ENCODE measurements at regions not wholly inside any gene's neighbourhood (a gene's known extent, or its start where the extent isn't known, plus 50 kb on each side); places are given as distances from the start of the nearest gene placed in this dataset.
A peak's percentile ranks its signal among the peaks of the same experiment; 100 is the strongest.
"Not testable (repeated sequence)": the region's sequence is repeated elsewhere in the genome, so short reads cannot be mapped to it uniquely, and the experiment has no call there.

DNA sequence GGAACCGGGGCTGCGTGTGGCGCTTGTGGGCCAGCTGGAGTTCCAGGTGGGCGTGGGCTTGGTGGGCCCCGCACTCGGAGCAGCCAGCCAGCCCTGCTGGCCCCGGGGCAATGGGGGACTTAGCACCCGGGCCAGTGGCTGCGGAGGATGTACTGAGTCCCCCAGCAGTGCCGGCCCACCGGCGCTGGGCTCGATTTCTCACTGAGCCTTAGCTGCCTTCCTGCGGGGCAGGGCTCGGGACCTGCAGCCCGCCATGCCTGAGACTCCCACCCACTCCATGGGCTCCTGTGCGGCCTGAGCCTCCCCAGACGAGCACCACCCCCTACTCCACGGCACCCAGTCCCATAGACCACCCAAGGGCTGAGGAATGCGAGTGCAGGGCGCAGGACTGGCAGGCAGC lies 963.6 kb upstream of the PCDH20 start:
- H3K4me3 ChIP-seq (ENCODE audit: low read length); H3K27me3 ChIP-seq (ENCODE audit: control insufficient read depth, insufficient read depth, low read length); H3K9me3 ChIP-seq (replicated peaks; ENCODE audit: control insufficient read depth, low read depth, low read length); H3K36me3 ChIP-seq (ENCODE audit: control insufficient read depth, insufficient read depth, low read length); DNase-seq; H3K27ac ChIP-seq (ENCODE audit: low read length); H3K4me1 ChIP-seq (ENCODE audit: control insufficient read depth, insufficient read depth, low read length): not testable (repeated sequence)
- WGBS (ENCODE audit: insufficient coverage) = 94% methylated on average over 19 of the region's 21 CpGs

DNA sequence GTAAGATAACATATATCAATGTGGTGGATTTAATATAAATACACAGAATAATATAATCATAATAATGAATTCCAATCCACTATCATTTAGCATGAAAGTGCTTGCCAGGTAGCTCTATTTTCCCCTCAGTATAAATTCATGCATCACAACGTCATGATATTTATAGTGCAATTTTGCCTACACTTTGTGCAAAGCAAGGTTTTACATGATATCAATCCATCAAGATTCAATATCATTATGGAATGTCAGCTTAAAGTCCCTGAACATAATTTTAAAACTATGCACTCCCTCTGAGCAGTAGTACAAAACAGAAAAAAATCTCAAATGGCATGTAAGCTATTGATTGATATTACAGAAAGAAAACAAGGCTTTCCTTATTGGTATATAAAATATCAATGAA lies 962.2 kb upstream of the PCDH20 start:
- no peak for DNase-seq
- no CpG with 5 or more reads among the region's 1 CpG for WGBS (ENCODE audit: insufficient coverage)
- Histone ChIP-seq H3K9me3 (replicated peaks; ENCODE audit: control insufficient read depth, low read depth, low read length) (no peaks in the 10 kb centered on the region), H3K27me3 (ENCODE audit: control insufficient read depth, insufficient read depth, low read length) (no peaks in the 10 kb centered on the region), H3K4me1 (ENCODE audit: control insufficient read depth, insufficient read depth, low read length) (no peaks in the 10 kb centered on the region), H3K4me3 (ENCODE audit: low read length) (no peak overlapping the region), H3K27ac (ENCODE audit: low read length) (no peak overlapping the region), H3K36me3 (ENCODE audit: control insufficient read depth, insufficient read depth, low read length) (no peaks in the 10 kb centered on the region)

DNA sequence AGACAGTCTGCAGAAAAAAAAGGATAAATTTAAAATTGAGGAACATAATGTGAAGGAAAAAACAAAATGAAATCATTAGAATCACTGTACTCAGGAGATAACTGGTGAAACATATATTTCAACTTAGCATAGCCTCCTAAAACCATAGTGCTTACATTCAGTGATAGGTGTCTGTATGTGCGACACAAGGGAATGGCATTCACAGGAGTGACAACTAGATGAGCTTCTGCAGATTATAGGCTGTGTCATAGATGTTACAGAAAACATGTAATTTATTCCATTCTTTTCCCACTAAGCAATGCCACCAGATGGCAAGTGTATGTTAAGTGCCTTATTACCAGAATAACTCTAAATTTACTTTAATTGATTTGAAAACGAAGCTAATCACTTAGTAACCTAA lies 960.0 kb upstream of the PCDH20 start:
- Histone ChIP-seq H3K27me3 (ENCODE audit: control insufficient read depth, insufficient read depth, low read length) (no peaks in the 10 kb centered on the region), H3K27ac (ENCODE audit: low read length) (no peak overlapping the region), H3K4me3 (ENCODE audit: low read length) (no peak overlapping the region), H3K9me3 (replicated peaks; ENCODE audit: control insufficient read depth, low read depth, low read length) (no peaks in the 10 kb centered on the region), H3K4me1 (ENCODE audit: control insufficient read depth, insufficient read depth, low read length) (no peaks in the 10 kb centered on the region), H3K36me3 (ENCODE audit: control insufficient read depth, insufficient read depth, low read length) (no peaks in the 10 kb centered on the region)
- no CpG with 5 or more reads among the region's 2 CpGs for WGBS (ENCODE audit: insufficient coverage)
- DNase-seq = no peak

DNA sequence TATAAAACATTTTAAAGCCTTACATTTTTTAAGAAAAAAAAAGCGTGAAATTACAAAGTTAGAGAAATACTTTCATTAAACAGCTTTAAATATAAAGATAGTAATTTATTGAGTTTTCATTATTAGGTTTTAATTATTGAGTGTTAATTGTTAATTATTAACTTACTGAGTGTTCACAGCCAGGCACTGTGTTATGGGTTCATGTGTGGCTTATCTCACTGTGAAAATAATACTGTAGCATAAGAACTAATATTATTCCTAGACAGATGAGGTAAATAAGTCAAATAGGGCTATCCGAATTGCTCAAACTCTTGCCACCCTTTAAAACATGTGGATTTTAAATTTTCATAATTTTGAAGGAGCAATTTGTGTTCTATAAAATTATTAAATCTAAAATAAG lies 956.1 kb upstream of the PCDH20 start:
- H3K4me3 ChIP-seq (ENCODE audit: low read length) = no peak overlapping the region
- DNase-seq = no peak
- no peak overlapping the region for H3K27ac ChIP-seq (ENCODE audit: low read length)
- H3K36me3 ChIP-seq (ENCODE audit: control insufficient read depth, insufficient read depth, low read length) = no peaks in the 10 kb centered on the region
- no CpG with 5 or more reads among the region's 2 CpGs for WGBS (ENCODE audit: insufficient coverage)
- no peaks in the 10 kb centered on the region for H3K27me3 ChIP-seq (ENCODE audit: control insufficient read depth, insufficient read depth, low read length)
- no peaks in the 10 kb centered on the region for H3K9me3 ChIP-seq (replicated peaks; ENCODE audit: control insufficient read depth, low read depth, low read length)
- H3K4me1 ChIP-seq (ENCODE audit: control insufficient read depth, insufficient read depth, low read length) = no peaks in the 10 kb centered on the region

DNA sequence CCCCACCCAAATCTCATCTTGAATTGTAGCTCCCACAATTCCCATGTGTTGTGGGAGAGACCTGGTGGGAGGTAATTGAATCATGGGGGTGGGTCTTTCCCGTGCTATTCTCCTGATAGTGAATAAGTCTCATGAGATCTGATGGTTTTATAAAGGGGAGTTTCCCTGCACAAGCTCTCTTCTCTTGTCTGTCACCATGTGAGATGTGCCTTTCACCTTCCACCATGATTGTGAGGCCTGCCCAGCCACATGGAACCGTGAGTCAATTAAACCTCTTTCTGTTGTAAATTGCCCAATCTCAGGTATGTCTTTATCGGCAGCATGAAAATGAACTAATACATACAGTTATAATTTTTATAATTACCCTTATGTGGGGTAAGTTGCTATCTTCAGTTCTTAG lies 952.3 kb upstream of the PCDH20 start:
- no CpG with 5 or more reads among the region's 3 CpGs for WGBS (ENCODE audit: insufficient coverage)
- not testable (repeated sequence) for H3K27me3 ChIP-seq (ENCODE audit: control insufficient read depth, insufficient read depth, low read length); H3K27ac ChIP-seq (ENCODE audit: low read length); H3K4me3 ChIP-seq (ENCODE audit: low read length); H3K4me1 ChIP-seq (ENCODE audit: control insufficient read depth, insufficient read depth, low read length); DNase-seq; H3K36me3 ChIP-seq (ENCODE audit: control insufficient read depth, insufficient read depth, low read length); H3K9me3 ChIP-seq (replicated peaks; ENCODE audit: control insufficient read depth, low read depth, low read length)

DNA sequence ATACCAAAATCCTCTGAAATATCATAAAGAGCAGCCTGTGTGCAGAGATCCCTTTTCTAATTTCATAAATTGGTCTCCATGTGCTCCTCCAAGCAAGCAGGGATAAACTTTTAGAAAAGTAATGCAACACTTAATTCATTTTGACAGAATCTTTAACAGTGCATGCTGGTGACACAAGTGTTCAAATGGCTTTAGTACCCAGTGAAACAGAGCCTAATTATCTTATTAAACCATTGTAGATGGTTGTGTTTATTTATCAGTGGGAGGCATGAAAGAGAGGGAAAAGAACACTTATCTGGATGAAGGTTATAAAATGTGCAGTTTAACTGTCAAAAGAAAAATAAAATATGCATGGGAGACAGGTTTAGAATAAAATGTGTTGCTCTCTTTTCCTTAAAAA lies 945.0 kb upstream of the PCDH20 start:
- Histone ChIP-seq H3K36me3 (ENCODE audit: control insufficient read depth, insufficient read depth, low read length) (no peaks in the 10 kb centered on the region), H3K4me1 (ENCODE audit: control insufficient read depth, insufficient read depth, low read length) (no peaks in the 10 kb centered on the region), H3K9me3 (replicated peaks; ENCODE audit: control insufficient read depth, low read depth, low read length) (peaks cover 2% of the 10 kb centered on the region), H3K27ac (ENCODE audit: low read length) (no peak overlapping the region), H3K27me3 (ENCODE audit: control insufficient read depth, insufficient read depth, low read length) (no peaks in the 10 kb centered on the region), H3K4me3 (ENCODE audit: low read length) (no peak overlapping the region)
- DNase-seq = no peak

DNA sequence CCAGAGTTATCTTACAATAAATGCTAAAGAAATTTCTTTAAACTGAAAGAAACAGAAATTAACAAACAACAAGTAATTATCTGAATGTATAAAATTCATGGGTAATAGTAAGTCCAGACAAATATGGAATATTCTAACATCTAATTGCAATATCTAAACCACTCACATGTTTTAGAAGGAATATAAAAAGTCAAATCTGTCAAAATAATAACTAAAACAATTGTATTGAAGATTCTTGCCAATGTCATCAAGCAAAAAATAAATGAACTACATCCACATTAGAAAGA lies 942.9 kb upstream of the PCDH20 start:
- no peaks in the 10 kb centered on the region for H3K36me3 ChIP-seq (ENCODE audit: control insufficient read depth, insufficient read depth, low read length)

DNA sequence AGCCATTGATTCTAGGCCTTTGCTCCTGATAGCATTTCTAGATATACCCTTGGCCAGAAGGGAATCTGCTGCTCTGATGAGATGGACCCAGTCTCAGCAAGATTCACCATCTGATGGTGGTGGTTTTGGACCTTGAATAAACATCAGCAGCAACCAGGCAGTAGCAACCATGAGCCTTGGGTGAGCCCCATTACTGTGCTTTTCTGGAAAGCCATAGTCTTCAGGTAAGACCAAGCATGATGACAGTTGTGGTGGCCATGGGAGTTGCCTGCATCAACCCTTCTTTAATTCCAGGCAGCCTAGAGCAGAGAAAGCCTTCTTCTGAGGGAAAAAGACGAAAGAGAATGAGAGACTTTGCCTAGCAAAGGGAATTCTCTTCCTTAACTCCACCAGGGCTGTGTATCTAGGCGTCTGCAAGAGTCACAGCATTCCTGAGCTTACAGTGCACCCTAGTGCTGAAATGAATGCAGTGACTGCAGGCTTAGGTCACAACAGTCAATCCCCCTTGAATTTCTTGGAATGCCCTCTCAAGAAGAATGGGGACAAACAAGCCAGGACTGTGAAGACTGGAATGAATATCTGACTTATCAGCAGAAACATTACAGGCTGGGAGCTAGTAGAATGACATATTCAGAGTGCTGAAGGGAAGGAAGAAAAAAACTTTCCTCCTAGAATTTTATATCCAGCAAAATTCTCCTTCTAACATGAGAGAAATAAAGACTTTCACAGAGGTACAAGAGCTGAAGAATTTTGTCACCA lies 942.4 kb upstream of the PCDH20 start:
- no peaks in the 10 kb centered on the region for H3K36me3 ChIP-seq (ENCODE audit: control insufficient read depth, insufficient read depth, low read length)
- DNase-seq = peak; percentile 33
- no peaks in the 10 kb centered on the region for H3K27me3 ChIP-seq (ENCODE audit: control insufficient read depth, insufficient read depth, low read length)
- H3K9me3 ChIP-seq (replicated peaks; ENCODE audit: control insufficient read depth, low read depth, low read length) = peaks cover 2% of the 10 kb centered on the region
- H3K4me3 ChIP-seq (ENCODE audit: low read length) = no peak overlapping the region
- WGBS (ENCODE audit: insufficient coverage) = 17% methylated on average over 1 of the region's 2 CpGs
- no peak overlapping the region for H3K27ac ChIP-seq (ENCODE audit: low read length)
- no peaks in the 10 kb centered on the region for H3K4me1 ChIP-seq (ENCODE audit: control insufficient read depth, insufficient read depth, low read length)

More for the DNA sequence above, 942.9 kb upstream of the PCDH20 start:
- DNase-seq = no peak
- Histone ChIP-seq H3K4me1 (ENCODE audit: control insufficient read depth, insufficient read depth, low read length) (no peaks in the 10 kb centered on the region), H3K27ac (ENCODE audit: low read length) (no peak overlapping the region), H3K27me3 (ENCODE audit: control insufficient read depth, insufficient read depth, low read length) (no peaks in the 10 kb centered on the region), H3K4me3 (ENCODE audit: low read length) (no peak overlapping the region), H3K9me3 (replicated peaks; ENCODE audit: control insufficient read depth, low read depth, low read length) (peaks cover 2% of the 10 kb centered on the region)

DNA sequence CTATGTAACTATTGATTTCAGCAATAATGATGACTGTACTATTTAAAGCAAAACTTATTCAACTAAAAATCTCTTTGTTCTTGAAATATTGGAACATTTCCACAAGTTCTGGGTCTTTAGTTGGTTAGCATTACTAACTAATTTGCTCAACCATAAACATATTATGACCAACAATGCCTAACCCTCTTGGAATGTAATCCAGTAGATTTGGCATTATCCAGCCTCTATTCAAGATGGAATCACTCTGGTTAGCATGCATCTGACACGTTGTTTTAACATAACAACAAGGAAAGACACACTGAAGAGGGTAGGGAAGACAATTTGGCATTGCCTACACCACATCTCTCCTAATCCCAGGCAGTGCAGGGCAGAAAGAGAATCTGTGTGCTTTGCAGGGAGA lies 941.3 kb upstream of the PCDH20 start:
- Histone ChIP-seq H3K4me1 (ENCODE audit: control insufficient read depth, insufficient read depth, low read length) (no peaks in the 10 kb centered on the region), H3K36me3 (ENCODE audit: control insufficient read depth, insufficient read depth, low read length) (no peaks in the 10 kb centered on the region), H3K9me3 (replicated peaks; ENCODE audit: control insufficient read depth, low read depth, low read length) (peaks cover 2% of the 10 kb centered on the region), H3K27ac (ENCODE audit: low read length) (no peak overlapping the region), H3K27me3 (ENCODE audit: control insufficient read depth, insufficient read depth, low read length) (no peaks in the 10 kb centered on the region), H3K4me3 (ENCODE audit: low read length) (no peak overlapping the region)
- WGBS (ENCODE audit: insufficient coverage) = no CpG with 5 or more reads among the region's 1 CpG
- DNase-seq = no peak

DNA sequence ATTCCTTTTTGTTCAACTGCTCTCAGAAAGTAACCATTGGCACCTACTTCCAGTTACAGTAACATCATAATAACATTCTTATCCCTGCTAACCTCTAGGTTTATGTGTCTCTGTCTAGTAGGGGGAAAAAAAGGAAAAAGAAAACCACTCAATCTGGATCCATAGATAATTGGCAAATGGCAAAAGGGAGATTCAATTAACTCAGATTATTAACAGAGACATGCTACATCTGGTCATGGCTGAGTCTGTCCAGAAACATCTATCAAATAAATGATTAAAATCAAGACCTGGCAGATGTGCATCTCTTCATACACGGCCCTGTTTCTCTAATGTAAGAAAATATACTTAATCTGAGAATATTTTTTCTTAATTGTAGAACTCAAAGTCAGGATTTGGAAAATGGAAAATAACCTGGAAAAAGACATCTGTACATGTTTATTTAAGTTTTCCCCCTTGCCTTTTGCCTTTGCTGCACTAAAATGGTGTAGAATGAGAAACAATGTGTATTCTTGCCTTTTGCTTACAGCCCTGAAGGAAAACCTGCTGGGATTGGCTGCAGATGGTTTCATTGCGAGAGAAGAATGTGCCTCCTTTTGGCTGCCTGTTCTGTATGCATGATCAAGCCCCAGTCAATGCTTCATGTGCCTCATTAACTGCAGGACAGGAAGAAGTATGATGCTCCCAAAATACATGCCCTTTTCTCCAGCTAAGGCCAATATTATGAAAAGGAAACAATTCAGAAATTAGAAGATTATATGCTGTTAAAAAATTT lies 921.6 kb upstream of the PCDH20 start:
- WGBS (ENCODE audit: insufficient coverage) = no CpG with 5 or more reads among the region's 2 CpGs
- H3K4me3 ChIP-seq (ENCODE audit: low read length) = no peak overlapping the region
- DNase-seq = no peak
- H3K27ac ChIP-seq (ENCODE audit: low read length) = no peak overlapping the region
- H3K27me3 ChIP-seq (ENCODE audit: control insufficient read depth, insufficient read depth, low read length) = no peaks in the 10 kb centered on the region
- H3K4me1 ChIP-seq (ENCODE audit: control insufficient read depth, insufficient read depth, low read length) = no peaks in the 10 kb centered on the region
- H3K9me3 ChIP-seq (replicated peaks; ENCODE audit: control insufficient read depth, low read depth, low read length) = no peaks in the 10 kb centered on the region
- H3K36me3 ChIP-seq (ENCODE audit: control insufficient read depth, insufficient read depth, low read length) = no peaks in the 10 kb centered on the region

DNA sequence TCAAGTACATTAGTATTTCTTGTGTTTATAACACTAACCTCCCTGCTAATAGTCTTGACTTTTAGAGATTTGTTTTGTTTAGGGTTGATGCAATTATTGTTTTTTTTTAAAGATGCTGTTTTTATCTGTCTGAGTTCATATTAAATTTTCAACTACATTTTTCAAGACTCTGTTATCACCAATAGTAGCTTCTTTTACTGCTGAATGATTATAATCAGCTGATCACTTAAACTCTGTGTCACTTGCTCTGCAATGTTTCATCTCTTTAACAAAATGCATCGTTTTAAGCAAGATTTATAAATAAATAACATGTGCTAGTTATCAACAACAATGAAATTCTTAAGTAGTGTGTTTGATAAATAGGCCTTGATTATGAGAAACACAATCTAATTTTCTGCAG lies 920.9 kb upstream of the PCDH20 start:
- no peak for DNase-seq
- no CpG with 5 or more reads among the region's 1 CpG for WGBS (ENCODE audit: insufficient coverage)
- no peaks in the 10 kb centered on the region for H3K4me1 ChIP-seq (ENCODE audit: control insufficient read depth, insufficient read depth, low read length)

More for the DNA sequence above, 920.9 kb upstream of the PCDH20 start:
- Histone ChIP-seq H3K4me3 (ENCODE audit: low read length) (no peak overlapping the region), H3K27ac (ENCODE audit: low read length) (no peak overlapping the region), H3K27me3 (ENCODE audit: control insufficient read depth, insufficient read depth, low read length) (no peaks in the 10 kb centered on the region), H3K36me3 (ENCODE audit: control insufficient read depth, insufficient read depth, low read length) (no peaks in the 10 kb centered on the region), H3K9me3 (replicated peaks; ENCODE audit: control insufficient read depth, low read depth, low read length) (no peaks in the 10 kb centered on the region)
